ENCODE measurements at regions not wholly inside any gene's neighbourhood (a gene's known extent, or its start where the extent isn't known, plus 50 kb on each side); places are given as distances from the start of the nearest gene placed in this dataset.

- DNase-seq (ENCODE audit: low read depth in 2 of 2), result no peak
These were observed 136.8 kb downstream of the FOXD2 start for GRCh38 chr1:47574451-47575165.

- DNase-seq (ENCODE audit: low read depth in 2 of 2), result no peak
These were observed 138.3 kb downstream of the FOXD2 start for GRCh38 chr1:47575855-47576757.

- DNase-seq (ENCODE audit: low read depth in 2 of 2), result no peak
These were observed 138.9 kb downstream of the FOXD2 start for GRCh38 chr1:47576758-47577115.

GRCh38 chr1:47577303-47578025 is 139.6 kb downstream of the FOXD2 start:
- DNase-seq (ENCODE audit: low read depth in 2 of 2), result no peak

GRCh38 chr1:47578026-47578720 is 140.3 kb downstream of the FOXD2 start:
- DNase-seq (ENCODE audit: low read depth in 2 of 2), result no peak

GRCh38 chr1:47578721-47579419 is 141.0 kb downstream of the FOXD2 start:
- DNase-seq (ENCODE audit: low read depth in 2 of 2), result no peak

GRCh38 chr1:47579809-47580208 is 142.0 kb downstream of the FOXD2 start:
- DNase-seq (ENCODE audit: low read depth in 2 of 2), result no peak

- no peak for DNase-seq (ENCODE audit: low read depth in 2 of 2)
These were observed 142.7 kb downstream of the FOXD2 start for GRCh38 chr1:47580451-47580995.

GRCh38 chr1:47582891-47583608 is 145.2 kb downstream of the FOXD2 start:
- DNase-seq (ENCODE audit: low read depth in 2 of 2), result no peak

GRCh38 chr1:47584249-47584648 is 146.4 kb downstream of the FOXD2 start:
- no peak for DNase-seq (ENCODE audit: low read depth in 2 of 2)

GRCh38 chr1:47585141-47585902 is 147.5 kb downstream of the FOXD2 start:
- no peak for DNase-seq (ENCODE audit: low read depth in 2 of 2)

GRCh38 chr1:47587891-47588582 is 150.2 kb downstream of the FOXD2 start:
- no peak for DNase-seq (ENCODE audit: low read depth in 2 of 2)

GRCh38 chr1:47590523-47591225 is 152.8 kb downstream of the FOXD2 start:
- no peak for DNase-seq (ENCODE audit: low read depth in 2 of 2)

- no peak for DNase-seq (ENCODE audit: low read depth in 2 of 2)
These were observed 154.0 kb downstream of the FOXD2 start for GRCh38 chr1:47591801-47592200.

GRCh38 chr1:47592296-47593012 is 154.6 kb downstream of the FOXD2 start:
- DNase-seq (ENCODE audit: low read depth in 2 of 2), result no peak

GRCh38 chr1:47593013-47593568 is 155.2 kb downstream of the FOXD2 start:
- no peak for DNase-seq (ENCODE audit: low read depth in 2 of 2)

GRCh38 chr1:47593598-47594285 is 155.9 kb downstream of the FOXD2 start:
- DNase-seq (ENCODE audit: low read depth in 2 of 2), result no peak
